HG02870 (cell line): ENCODE measurements at regions not wholly inside any gene's neighbourhood (a gene's known extent, or its start where the extent isn't known, plus 50 kb on each side); places are given as distances from the start of the nearest gene placed in this dataset.
"Not testable (repeated sequence)": the region's sequence is repeated elsewhere in the genome, so short reads cannot be mapped to it uniquely, and the experiment has no call there.

ENCODE experiments used
- ATAC-seq: cut with Tn5 transposase; IDR thresholded peaks from one replicate; pipeline ENCODE4 v1.9.1; 2021; ENCODE audit warnings: mild to moderate bottlenecking, moderate library complexity; ENCODE audit not compliant: unreplicated experiment

DNA sequence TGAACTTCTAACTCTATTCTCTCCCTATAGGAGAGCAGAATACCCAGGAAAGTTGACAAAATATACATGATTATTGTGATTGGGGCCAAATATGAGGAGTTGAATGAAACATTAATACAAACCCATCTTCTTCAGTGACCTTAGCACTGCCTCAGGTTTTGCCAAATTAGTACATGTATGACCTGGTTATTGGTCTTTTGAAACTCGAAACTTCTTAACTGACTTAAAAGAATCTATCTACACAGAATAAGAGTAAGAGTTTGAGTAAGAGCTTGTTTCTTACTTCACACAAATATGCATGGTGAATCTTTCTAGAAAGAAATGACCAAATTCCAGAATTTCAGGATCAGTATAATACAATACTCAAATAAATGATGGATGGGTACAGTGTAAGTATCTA lies 213.0 kb upstream of the GK2 start:
- peak; percentile 79 for ATAC-seq

DNA sequence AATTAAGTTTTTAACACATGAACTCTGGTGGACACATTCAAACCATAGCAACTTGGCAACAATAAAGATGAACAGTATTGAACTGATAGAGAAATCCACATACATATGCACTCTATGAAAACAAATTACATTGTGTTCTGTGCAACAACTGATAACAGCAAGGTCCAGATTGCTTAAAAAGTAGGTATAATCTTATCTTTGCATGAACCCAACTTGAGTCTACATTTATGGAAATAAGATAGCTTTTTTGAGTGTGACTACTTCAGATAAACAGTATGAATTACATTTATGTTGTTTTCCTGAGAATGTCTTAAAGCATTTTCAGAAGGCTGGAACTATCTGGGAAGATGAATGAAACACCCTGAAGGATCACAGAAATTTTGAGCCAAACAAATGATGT lies 212.6 kb upstream of the GK2 start:
- ATAC-seq: no peak

DNA sequence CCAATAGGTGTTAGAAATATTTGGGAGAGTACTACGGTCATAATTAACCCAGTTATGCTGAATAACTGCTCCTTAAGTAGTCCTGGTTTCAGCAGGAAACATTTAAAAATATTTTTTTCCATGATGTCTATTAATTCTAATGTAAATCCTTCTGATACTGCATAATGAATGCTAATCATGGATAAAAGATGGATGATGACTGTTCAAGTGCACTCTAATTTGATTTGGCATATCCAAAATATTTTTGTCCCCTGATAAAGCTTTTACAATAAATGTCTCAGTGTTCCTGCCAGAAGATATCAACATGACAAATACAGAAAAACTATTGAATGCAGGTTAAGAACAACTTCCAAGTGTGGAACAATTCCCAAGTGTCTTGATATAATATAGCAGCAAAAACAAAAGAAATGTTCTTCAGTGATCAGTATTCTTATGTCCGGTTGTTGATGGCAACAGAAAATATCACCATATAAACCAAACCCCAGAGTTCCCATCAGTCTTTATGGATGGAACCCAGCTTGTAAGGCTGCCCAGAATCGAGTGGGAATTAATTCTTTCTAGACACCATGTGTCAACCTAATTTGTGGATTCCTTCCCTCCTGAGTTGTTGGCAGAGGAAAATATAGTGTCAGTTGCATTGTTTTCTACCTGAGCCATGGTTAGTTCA lies 205.4 kb upstream of the GK2 start:
- no peak for ATAC-seq

DNA sequence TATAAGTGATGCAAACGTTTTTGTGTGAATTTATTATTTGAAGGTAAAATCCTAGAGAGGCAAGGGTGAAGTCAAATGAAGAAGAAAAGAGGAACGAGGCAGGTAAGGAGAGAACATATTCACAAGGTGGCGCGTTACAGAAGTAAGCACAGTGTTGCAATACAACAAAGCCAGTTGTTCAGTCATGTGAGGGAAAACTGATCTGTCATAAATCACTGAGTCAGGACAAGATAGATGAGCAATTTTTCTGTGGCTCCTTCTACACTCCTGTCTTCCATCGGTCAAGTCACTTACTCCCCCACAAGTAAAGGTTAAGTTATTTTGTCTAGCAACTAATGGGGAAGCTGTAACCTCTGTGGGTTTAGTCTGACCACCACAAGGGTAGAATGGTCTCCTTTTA lies 203.0 kb upstream of the GK2 start:
- no peak for ATAC-seq

DNA sequence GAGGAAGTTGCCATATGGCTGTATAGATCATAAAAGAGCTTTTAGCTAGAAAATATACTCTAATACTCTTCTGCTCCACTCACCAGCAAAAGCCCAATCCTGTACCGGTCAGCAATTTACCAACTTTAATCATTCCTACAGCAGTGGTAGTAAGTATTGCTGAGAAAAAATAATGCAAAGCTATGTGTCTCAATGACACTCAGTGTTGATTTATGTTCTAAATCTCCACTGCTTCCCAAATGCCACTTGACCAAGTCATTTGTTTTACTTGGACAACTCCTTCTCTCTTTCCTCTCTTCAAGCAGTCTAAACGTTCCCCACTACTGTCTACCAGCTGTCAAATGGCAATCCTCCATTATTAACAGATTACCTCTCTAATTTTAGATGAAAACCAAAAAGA lies 201.8 kb upstream of the GK2 start:
- ATAC-seq: no peak

DNA sequence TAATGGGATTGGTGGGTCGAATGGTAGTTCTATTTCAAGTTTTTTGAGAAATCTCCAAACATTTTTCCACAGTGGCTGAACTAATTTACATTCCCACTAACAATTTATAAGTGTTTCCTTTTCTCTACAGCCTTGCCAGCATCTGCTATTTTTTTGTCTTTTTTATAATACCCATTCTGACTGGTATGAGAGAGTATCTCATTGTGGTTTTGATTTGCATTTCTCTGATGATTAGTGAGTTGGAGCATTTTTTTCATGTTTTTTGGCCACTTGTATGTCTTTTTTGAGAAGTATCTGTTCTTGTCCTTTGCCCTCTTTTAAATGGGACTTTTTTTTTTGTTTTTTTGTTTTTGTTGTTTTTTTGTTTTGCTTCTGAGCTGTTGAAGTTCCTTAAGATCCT lies 200.0 kb upstream of the GK2 start:
- no peak for ATAC-seq

DNA sequence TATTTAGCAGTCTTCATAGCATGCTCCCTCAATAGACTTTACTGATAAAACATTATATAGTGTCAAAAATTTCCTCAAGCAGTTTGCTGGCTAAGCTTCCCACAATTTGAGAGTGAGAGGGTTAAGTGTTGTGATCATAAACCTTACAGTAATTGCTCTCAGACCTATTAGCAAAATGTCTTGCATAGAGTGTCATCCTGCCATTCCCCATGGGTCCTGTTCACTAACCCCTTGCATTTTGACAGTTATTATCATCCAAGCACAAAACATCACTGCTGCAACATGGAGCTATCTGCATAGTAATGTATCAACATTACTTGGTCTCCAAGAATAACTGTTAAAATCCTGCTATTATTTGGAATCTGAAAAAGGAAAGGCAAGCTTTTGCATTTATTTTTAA lies 196.1 kb upstream of the GK2 start:
- ATAC-seq: no peak

DNA sequence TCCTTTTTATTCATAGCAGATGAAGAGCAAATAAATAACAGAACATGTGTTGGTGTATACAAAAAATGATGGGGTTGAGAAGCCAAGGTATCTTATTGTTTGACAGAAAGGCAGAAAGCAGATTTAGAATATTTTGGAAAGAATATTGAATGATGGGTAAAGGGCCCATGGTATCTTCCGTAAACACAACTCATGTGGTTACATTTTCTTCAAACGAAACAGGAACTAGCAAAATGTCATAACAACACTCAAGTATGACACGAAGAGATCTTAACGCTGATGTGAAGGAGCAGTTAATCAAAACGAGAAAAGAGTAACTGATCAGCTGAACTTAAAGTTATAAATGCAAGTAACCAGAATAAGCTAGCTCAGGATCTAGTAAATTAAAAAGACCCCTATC lies 195.7 kb upstream of the GK2 start:
- ATAC-seq: peak; percentile 50

DNA sequence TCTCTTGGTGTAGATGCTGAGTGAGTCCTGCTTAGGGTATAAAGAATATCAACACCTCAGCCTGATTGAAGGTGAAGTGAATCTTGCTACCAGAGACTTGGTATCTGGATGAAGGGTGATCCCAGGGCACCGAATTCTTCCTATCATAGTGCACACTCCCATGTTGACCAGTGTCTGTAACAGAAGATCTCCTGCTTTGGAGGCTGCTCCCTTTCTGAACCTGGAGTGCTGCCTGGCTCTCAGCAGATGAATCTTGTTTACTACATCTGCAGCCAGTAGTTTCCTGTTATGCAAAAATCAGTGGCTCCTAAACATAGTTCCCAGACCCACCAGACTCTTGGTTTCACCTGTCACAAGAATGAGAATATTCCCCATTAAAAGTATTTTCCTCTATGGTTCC lies 191.7 kb upstream of the GK2 start:
- no peak for ATAC-seq

DNA sequence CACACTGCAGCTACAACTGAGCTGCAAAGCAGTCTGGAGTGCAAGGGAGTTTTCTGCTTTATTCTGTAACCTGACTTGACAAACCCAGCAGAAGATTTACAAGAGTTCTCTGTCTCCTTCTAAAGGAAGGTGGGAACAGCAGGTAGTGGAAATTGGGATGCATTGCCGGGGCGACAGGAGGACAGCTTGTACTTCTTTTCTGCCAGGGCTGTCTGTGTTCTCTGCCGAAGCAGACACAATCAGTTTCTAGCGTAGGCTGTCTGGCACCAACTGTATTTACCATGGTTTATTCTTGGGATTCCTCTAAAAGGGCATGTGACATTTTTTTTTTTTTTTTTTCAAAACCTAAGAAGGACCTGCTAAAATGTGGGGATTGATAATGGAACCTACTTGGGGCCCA lies 190.8 kb upstream of the GK2 start:
- ATAC-seq: no peak

DNA sequence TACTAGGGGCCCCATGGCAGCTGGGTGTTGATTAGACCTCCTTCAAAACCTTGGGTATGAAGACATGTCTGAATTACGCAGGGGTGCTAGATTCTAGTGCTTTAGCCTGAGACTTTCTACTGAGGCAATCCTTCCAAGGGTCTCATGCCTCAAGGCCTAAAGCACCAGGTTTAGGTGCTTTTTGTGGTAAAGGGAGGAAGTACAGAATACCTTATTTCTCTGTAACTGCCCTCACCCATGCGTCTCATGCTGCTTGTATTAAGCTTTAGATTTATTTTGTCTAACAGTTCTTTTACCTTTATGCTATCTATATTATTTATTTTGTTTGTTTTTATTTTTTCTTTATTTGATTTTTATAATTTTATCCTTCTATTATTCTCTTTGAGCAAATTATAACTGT lies 190.2 kb upstream of the GK2 start:
- no peak for ATAC-seq

DNA sequence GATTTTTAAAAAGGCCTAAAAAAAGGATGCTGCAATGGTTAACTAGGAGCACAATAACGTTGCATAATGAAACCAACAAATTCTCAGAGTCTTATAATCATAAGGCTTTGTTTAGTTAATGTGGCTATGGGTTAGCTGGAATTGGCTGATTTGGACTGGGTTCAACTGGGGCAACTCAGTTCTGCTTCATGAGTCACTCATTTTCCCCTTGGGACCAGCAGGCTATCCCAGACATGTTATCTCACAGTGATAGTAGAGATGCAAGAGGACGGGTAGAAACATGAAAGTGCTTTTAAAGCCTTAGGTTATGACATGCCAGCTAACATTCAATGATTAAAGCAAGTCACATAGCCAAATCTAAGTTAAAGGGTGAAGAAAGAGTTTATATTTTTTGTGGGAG lies 189.2 kb upstream of the GK2 start:
- no peak for ATAC-seq

DNA sequence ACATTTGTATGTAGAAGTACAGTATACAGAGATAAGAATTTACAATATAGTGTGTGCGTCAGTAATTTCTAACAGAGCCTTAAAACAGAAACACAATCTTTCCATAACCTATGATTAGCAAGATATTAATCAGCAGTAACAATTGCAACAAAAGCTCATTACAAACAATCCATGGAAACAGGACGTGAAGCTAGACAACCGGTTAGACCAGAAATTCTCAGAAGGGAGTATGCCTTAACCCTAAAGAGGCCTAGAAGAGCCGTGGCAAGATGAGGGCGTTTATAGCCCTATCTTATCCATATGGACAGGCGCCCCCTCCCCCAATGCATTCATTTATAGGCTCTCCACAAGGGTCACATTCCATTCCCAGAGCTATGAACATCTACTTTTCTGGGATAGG lies 184.2 kb upstream of the GK2 start:
- ATAC-seq: not testable (repeated sequence)

DNA sequence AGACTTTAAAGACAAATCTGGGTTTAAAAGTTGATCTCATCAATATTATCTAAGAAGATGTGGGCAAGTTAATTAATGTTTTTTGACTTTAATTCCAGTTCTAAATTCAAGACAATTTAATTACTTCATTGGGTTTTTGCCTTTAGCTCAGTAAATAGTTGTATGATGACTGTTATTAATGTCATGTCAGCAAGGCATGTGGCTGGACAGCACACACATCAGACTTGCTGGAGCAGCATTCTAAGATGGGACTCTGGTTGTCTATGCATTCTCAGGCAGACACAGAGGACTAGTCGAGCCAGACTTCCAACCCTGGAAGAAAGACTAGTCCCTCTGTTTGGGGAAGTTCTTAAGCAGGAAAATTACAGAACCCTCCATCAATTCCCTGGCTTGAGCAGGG lies 180.7 kb upstream of the GK2 start:
- no peak for ATAC-seq

DNA sequence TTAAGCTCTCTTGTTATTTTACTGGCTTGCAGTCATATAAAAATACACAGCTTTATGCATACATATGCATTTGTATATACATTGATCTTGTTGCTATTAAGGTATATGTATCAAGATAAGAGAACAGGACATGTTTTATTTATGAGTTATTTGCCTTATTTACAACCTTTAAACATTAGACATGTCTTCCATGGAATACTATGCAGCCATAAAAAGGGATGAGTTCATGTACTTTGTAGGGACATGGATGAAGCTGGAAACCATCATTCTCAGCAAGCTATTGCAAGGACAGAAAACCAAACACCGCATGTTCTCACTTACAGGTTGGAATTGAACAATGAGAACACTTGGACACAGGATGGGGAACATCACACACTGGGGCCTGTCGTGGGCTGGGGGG lies 179.2 kb upstream of the GK2 start:
- ATAC-seq: not testable (repeated sequence)

DNA sequence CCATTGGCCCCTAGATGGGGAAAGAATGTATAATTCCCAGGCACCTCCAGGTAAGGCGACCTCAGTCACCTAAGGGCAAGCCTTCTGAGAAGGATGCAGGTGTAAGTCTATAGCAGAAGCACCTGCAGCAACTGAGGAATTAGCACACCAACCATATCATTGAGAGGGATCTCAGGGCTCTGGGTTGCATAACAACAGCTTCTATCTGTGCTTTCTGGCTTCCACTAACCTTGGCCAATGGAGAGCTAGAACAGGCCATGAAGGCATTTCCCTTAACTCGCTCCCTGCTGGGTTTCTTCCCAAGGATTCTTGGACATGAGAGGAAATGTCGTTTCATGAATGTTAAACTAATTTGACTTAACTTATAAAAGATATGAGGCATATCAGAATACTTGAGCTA lies 177.8 kb upstream of the GK2 start:
- ATAC-seq: no peak

DNA sequence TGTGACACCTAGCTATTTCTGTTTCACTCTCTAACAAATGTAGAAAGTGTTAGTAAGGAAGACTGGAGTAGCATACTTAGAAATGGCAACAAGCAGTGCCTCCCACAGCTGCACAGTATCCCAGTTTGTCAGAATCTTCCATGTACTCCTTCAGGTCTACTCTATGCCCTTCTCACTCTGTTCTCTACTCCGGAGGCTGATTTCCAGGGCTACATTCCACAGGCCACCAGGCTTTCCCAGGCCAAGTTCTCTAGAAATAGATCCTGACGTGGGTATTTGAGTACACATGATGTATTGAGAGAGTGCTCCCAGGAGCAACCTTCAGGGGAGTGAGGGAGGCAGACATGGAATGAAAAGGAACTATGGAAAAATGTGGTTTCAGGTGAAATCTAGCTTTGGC lies 177.3 kb upstream of the GK2 start:
- no peak for ATAC-seq

DNA sequence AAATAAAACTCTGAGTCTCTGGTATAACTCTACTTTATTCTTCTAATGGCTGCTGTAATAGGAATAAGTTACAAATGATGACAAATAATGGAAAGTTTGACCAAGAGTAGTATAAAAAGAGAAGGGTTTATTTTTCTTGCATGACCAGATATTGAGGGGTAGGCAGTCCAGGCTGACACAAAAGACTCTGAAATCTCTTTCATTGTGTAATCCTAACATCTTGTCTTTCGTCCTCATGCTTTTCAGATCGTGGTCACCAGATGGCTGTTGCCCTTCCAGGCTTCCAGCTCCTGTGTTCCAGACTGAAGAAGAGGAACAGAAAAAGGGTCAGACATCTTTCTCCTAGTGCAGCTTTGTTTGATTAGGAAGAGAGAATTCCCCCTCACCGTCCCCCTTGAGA lies 176.9 kb upstream of the GK2 start:
- ATAC-seq: no peak

DNA sequence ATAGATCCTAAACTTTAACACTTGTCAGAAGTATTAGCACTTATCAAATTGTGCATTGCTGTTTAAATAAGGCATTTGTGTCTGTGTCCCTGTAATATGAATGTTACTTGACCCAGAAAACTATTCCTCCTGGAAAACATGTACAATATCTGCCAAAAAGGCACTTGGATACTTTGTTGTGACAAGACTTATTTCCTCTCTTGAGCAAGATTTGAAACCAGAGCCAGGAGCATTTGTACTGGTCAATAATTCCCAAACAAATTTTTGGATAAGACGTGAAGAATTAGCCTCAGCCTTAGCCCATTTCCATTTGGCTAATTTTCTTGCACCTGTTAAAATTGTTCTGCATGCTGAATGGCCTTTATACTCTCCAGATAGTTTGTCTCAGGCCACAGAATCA lies 176.3 kb upstream of the GK2 start:
- no peak for ATAC-seq

DNA sequence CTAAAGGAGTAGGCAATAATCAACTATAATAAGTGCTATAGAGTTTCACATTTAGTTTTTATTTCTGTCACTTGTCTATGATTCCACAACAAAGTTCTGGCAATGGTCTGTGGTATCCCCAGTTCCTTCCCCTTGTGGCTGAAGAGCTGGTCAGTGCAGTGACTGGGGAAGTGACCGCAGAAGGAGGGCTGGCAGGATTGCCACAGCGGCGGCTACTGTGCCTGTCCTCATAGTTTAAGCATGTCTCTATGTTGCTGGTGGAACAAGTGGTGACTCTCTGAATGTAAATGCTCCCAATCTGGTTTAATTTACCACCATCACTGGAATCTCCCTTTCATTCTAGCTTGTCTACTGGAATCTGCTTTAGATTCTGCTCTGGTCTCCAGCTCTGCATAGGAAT lies 170.6 kb upstream of the GK2 start:
- ATAC-seq: no peak

DNA sequence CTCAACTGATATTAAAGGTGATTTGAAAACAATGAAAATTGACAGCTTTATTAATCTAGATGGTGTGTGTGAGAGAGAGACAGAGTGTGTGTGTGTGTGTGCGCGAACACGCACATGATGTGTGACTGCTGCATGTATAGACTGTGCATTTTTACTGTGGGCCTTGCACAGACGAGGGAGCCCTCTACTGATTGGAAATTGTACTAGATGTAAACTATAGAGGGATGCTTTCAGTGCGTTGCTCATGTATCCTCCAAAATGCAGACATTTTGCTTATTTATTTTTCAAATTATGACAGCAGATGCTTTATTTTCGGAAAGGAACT lies 168.4 kb upstream of the GK2 start:
- ATAC-seq: peak; percentile 61

DNA sequence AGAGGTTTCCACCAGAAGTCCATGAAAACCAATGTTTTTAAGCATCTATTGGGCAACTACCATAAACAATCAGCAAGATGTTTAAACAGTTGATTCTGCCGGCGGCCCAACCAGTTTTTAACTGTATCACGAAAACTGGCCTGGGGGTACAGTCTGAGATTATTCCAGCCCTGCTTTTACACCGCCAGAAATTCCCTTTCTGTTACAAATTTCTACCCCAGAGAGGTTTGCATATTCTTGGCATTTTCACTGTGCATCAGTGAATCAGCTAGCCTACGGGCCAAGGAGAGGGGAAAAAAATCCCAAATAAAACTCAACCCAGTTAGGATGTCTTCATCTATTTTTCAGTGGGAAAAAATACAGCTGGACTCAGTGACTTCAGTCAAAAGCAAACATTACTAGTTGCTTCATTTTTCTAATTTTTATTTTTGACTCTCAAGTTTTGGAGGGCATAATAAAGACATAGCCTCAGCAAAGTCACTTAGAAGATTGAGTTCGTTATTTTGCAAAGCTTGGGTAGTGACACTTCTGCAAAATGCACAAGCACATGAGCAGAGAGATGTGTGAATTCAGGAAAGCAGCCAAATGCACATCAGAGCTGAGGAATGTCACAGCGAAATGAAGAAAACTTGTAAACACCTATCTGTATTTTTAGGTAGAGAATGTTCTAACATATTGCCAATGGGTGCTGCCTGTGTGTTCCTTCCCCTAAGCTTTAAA lies 167.8 kb upstream of the GK2 start:
- no peak for ATAC-seq
